Fibroblast of villous mesenchyme (primary cell): ENCODE measurements at regions not wholly inside any gene's neighbourhood (a gene's known extent, or its start where the extent isn't known, plus 50 kb on each side); places are given as distances from the start of the nearest gene placed in this dataset.

Source experiments
- DNase-seq: peaks from one replicate; pipeline ENCODE4 v3.0.0-alpha.2; 2010; ENCODE audit warnings: low read depth
- H3K4me3 ChIP-seq: 2 replicates; pipeline ENCODE4 v1.5.1; 2011; ENCODE audit warnings: low read depth, mild to moderate bottlenecking, low read length
- CTCF ChIP-seq: IDR thresholded peaks from 2 replicates; pipeline ENCODE4 v1.5.1; 2012; ENCODE audit warnings: low read depth, mild to moderate bottlenecking, low read length; ENCODE audit not compliant: insufficient read depth

- DNase-seq, result no peak
- no peak overlapping the region for H3K4me3 ChIP-seq
- TF ChIP-seq CTCF, result no peak
Measured at GRCh38 chr21:15190412-15190811, 125.6 kb upstream of the NRIP1 start.

GRCh38 chr21:15190837-15191236, 126.0 kb upstream of the NRIP1 start:
- no peak overlapping the region for H3K4me3 ChIP-seq
- no peak for DNase-seq
- no peak for TF ChIP-seq CTCF

GRCh38 chr21:15191342-15191741, 126.5 kb upstream of the NRIP1 start:
- H3K4me3 ChIP-seq, result no peak overlapping the region
- no peak for TF ChIP-seq CTCF
- DNase-seq, result no peak

- peak; percentile 66 for DNase-seq
- no peak overlapping the region for H3K4me3 ChIP-seq
- TF ChIP-seq CTCF, result no peak
Measured at GRCh38 chr21:15192243-15192642, 127.4 kb upstream of the NRIP1 start.

GRCh38 chr21:15193937-15194336, 129.1 kb upstream of the NRIP1 start:
- DNase-seq, result no peak
- H3K4me3 ChIP-seq, result no peak overlapping the region
- no peak for TF ChIP-seq CTCF

- no peak for DNase-seq
- TF ChIP-seq CTCF, result no peak
- no peak overlapping the region for H3K4me3 ChIP-seq
Measured at GRCh38 chr21:15195104-15195503, 130.3 kb upstream of the NRIP1 start.

GRCh38 chr21:15195768-15196167, 131.0 kb upstream of the NRIP1 start:
- no peak for DNase-seq
- TF ChIP-seq CTCF, result no peak
- H3K4me3 ChIP-seq, result no peak overlapping the region
